SK-N-SH treated with all-trans-retinoic acid at 6 μM for 48 hours (cell line): ENCODE measurements at regions not wholly inside any gene's neighbourhood (a gene's known extent, or its start where the extent isn't known, plus 50 kb on each side); places are given as distances from the start of the nearest gene placed in this dataset.

Experiments used
- ATAC-seq: fragments of 200-7000 bp; cut with Tn5 transposase; 3 replicates; pipeline ENCODE4 v1.9.1; 2020; ENCODE audit warnings: mild to moderate bottlenecking, moderate library complexity
- ARNTL ChIP-seq: fragments of 450-650 bp; formaldehyde crosslinking; IDR thresholded peaks from 2 replicates; pipeline ENCODE4 v1.5.0; 2020; ENCODE audit warnings: low read depth, mild to moderate bottlenecking, moderate library complexity, borderline replicate concordance
- BACH2 ChIP-seq: fragments of 250-450 bp; sonication (Bioruptor Pico); IDR thresholded peaks from 2 replicates; pipeline ENCODE4 v1.9.0; 2021; ENCODE audit warnings: mild to moderate bottlenecking, borderline replicate concordance
- CREB5 ChIP-seq: fragments of 250-450 bp; sonication (Bioruptor Pico); IDR thresholded peaks from 2 replicates; pipeline ENCODE4 v1.5.1; 2020; ENCODE audit warnings: low read depth, mild to moderate bottlenecking, moderate library complexity
- CSDC2 ChIP-seq: fragments of 250-450 bp; sonication (Bioruptor Pico); IDR thresholded peaks from 2 replicates; pipeline ENCODE4 v1.5.0; 2020; ENCODE audit warnings: mild to moderate bottlenecking, moderate library complexity
- CSRNP3 ChIP-seq: fragments of 250-450 bp; sonication (Bioruptor Pico); IDR thresholded peaks from 2 replicates; pipeline ENCODE4 v1.5.1; 2021; ENCODE audit warnings: mild to moderate bottlenecking, moderate library complexity
- GLIS3 ChIP-seq: fragments of 250-450 bp; sonication (Bioruptor Pico); IDR thresholded peaks from 2 replicates; pipeline ENCODE4 v1.5.0; 2020; ENCODE audit warnings: mild to moderate bottlenecking, moderate library complexity
- ISL1 ChIP-seq: fragments of 250-450 bp; sonication (Bioruptor Pico); IDR thresholded peaks from 2 replicates; pipeline ENCODE4 v2.1.2; 2022; ENCODE audit warnings: mild to moderate bottlenecking, moderate library complexity
- OSR1 ChIP-seq: fragments of 250-450 bp; sonication (Bioruptor Pico); IDR thresholded peaks from 2 replicates; pipeline ENCODE4 v1.8.0; 2022; ENCODE audit warnings: moderate library complexity, mild to moderate bottlenecking, inconsistent platforms
- PATZ1 ChIP-seq: fragments of 250-450 bp; sonication (Bioruptor Pico); IDR thresholded peaks from 2 replicates; pipeline ENCODE4 v1.8.0; 2020; ENCODE audit warnings: mild to moderate bottlenecking, moderate library complexity, borderline replicate concordance
- POU6F1 ChIP-seq: fragments of 250-450 bp; sonication (Bioruptor Pico); IDR thresholded peaks from 2 replicates; pipeline ENCODE4 v1.8.0; 2021; ENCODE audit warnings: low read depth, mild to moderate bottlenecking, moderate library complexity, borderline replicate concordance
- SNAI2 ChIP-seq: fragments of 250-450 bp; sonication (Bioruptor Pico); IDR thresholded peaks from 2 replicates; pipeline ENCODE4 v1.5.0; 2020; ENCODE audit warnings: mild to moderate bottlenecking, moderate library complexity
- TCF4 ChIP-seq: fragments of 250-450 bp; sonication (Bioruptor Pico); IDR thresholded peaks from 2 replicates; pipeline ENCODE4 v1.8.0; 2021; ENCODE audit warnings: mild to moderate bottlenecking, moderate library complexity, borderline replicate concordance
- TOX ChIP-seq: fragments of 250-450 bp; sonication (Bioruptor Pico); IDR thresholded peaks from 2 replicates; pipeline ENCODE4 v1.8.0; 2021; ENCODE audit warnings: mild to moderate bottlenecking, moderate library complexity, borderline replicate concordance
- TSHZ2 ChIP-seq: fragments of 250-450 bp; sonication (Bioruptor Pico); IDR thresholded peaks from 2 replicates; pipeline ENCODE4 v1.5.0; 2020; ENCODE audit warnings: mild to moderate bottlenecking, moderate library complexity
- ZC3H10 ChIP-seq: fragments of 250-450 bp; sonication (Bioruptor Pico); IDR thresholded peaks from 2 replicates; pipeline ENCODE4 v1.5.1; 2021; ENCODE audit warnings: mild to moderate bottlenecking, moderate library complexity
- ZFP3 ChIP-seq: fragments of 250-450 bp; sonication (Bioruptor Pico); IDR thresholded peaks from 2 replicates; pipeline ENCODE4 v1.5.0; 2020; ENCODE audit warnings: mild to moderate bottlenecking, moderate library complexity
- ZFP30 ChIP-seq: fragments of 450-650 bp; formaldehyde crosslinking; IDR thresholded peaks from 2 replicates; pipeline ENCODE4 v1.5.0; 2022; ENCODE audit warnings: mild to moderate bottlenecking, moderate library complexity
- ZNF565 ChIP-seq: fragments of 450-650 bp; formaldehyde crosslinking; conservative IDR thresholded peaks from 2 replicates; pipeline ENCODE4 v1.5.0; 2020; ENCODE audit warnings: low read depth, mild to moderate bottlenecking, moderate library complexity
- ZNF70 ChIP-seq: fragments of 450-650 bp; formaldehyde crosslinking; IDR thresholded peaks from 2 replicates; pipeline ENCODE4 v1.5.0; 2020; ENCODE audit warnings: mild to moderate bottlenecking, moderate library complexity
- ZNF8 ChIP-seq: fragments of 450-650 bp; formaldehyde crosslinking; IDR thresholded peaks from 2 replicates; pipeline ENCODE4 v1.5.0; 2020; ENCODE audit warnings: mild to moderate bottlenecking, moderate library complexity

- TF ChIP-seq POU6F1 (CRISPR knock-in tag) (no peak), ISL1 (CRISPR knock-in tag) (no peak), ARNTL (no peak), TOX (CRISPR knock-in tag) (no peak), ZNF565 (CRISPR knock-in tag) (no peak), GLIS3 (no peak)
These were observed 249.6 kb downstream of the PRDM2 start (continued) for GRCh38 chr1:13949546-13949945.

- ATAC-seq = no peak
- no peak for TF ChIP-seq ARNTL
- TF ChIP-seq ZNF70 (CRISPR knock-in tag) = no peak
- TF ChIP-seq SNAI2 (CRISPR knock-in tag) = no peak
- no peak for TF ChIP-seq GLIS3
These were observed 250.6 kb downstream of the PRDM2 start for GRCh38 chr1:13950637-13951036.

- no peak for ATAC-seq
- TF ChIP-seq ISL1 (CRISPR knock-in tag) (no peak), TSHZ2 (CRISPR knock-in tag) (no peak), CREB5 (CRISPR knock-in tag) (no peak), ARNTL (no peak), CSRNP3 (no peak), SNAI2 (CRISPR knock-in tag) (no peak)
- TF ChIP-seq, all 23 proteins: peak for 0
These were observed 252.1 kb downstream of the PRDM2 start for GRCh38 chr1:13951793-13952751.

- no peak for ATAC-seq
- TF ChIP-seq TOX (CRISPR knock-in tag) (no peak), ZC3H10 (CRISPR knock-in tag) (no peak), TCF4 (CRISPR knock-in tag) (no peak), ZFP30 (CRISPR knock-in tag) (no peak), ISL1 (CRISPR knock-in tag) (no peak), PATZ1 (no peak), SNAI2 (CRISPR knock-in tag) (no peak)
- TF ChIP-seq, all 23 proteins: peak for 0
These were observed 253.0 kb downstream of the PRDM2 start for GRCh38 chr1:13952985-13953384.

- ATAC-seq = no peak
- no peak for TF ChIP-seq ZFP30 (CRISPR knock-in tag)
- TF ChIP-seq SNAI2 (CRISPR knock-in tag) = no peak
- no peak for TF ChIP-seq ARNTL
- TF ChIP-seq CREB5 (CRISPR knock-in tag) = no peak
- TF ChIP-seq CSDC2 (CRISPR knock-in tag) = no peak
- TF ChIP-seq ZFP3 (CRISPR knock-in tag) = no peak
- TF ChIP-seq GLIS3 = no peak
- TF ChIP-seq ZNF8 (CRISPR knock-in tag) = no peak
- no peak for TF ChIP-seq BACH2 (CRISPR knock-in tag)
- TF ChIP-seq TOX (CRISPR knock-in tag) = no peak
- no peak for TF ChIP-seq OSR1 (CRISPR knock-in tag)
These were observed 256.4 kb downstream of the PRDM2 start for GRCh38 chr1:13956393-13956792.
